HG03571 (cell line): ENCODE measurements at regions not wholly inside any gene's neighbourhood (a gene's known extent, or its start where the extent isn't known, plus 50 kb on each side); places are given as distances from the start of the nearest gene placed in this dataset.
"Not testable (repeated sequence)": the region's sequence is repeated elsewhere in the genome, so short reads cannot be mapped to it uniquely, and the experiment has no call there.

ENCODE experiments used
- ATAC-seq: cut with Tn5 transposase; IDR thresholded peaks from one replicate; pipeline ENCODE4 v1.9.1; 2021; ENCODE audit not compliant: unreplicated experiment

DNA sequence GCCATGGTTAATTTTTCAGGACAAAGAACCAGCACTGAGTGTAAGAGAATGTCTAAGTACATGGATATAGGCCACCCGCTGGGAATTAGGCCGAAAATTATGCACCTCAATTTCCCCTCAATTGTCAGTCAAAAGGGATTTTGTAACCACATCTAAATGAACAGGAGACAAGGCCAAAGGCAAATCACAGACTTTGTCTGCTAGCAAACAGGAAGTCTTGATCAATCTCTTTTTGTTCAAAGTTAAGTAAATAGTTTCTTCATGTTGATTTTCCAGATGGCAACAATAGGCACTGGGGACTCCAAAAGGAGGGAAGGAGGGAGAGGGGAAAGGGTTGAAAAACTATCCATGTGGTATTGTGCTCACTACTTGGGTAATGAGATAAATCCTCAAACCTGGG, 276.0 kb downstream of the COG6 start:
- no peak for ATAC-seq

DNA sequence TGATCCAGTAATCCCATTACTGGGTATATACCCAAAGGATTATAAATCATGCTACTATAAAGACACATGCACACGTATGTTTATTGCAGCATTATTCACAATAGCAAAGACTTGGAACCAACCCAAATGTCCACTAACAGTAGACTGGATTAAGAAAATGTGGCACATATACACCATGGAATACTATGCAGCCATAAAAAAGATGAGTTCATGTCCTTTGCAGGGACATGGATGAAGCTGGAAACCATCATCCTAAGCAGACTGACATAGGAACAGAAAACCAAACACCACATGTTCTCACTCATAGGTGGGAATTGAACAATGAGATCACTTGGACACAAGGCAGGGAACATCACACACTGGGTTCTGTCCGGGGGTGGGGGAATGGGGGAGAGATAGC, 277.1 kb downstream of the COG6 start:
- not testable (repeated sequence) for ATAC-seq

DNA sequence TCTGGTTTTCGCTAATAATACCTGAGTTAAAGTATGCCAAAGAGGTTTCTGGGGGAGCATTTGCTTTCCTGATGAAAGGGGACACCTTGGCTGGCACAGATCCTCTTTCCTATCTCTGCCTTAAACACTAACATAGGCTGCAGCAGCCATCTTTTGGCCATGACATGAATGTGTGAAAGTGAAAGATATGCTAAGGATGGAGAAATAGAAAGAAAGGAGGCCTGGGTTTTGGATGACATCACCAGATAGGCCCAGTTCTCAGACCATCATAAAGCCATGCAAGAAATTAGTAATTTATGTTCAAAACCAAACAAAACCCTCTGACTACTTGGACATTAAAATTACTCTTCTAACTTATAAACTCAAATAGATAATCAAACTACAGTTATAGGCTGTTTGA, 279.7 kb downstream of the COG6 start:
- ATAC-seq = no peak

DNA sequence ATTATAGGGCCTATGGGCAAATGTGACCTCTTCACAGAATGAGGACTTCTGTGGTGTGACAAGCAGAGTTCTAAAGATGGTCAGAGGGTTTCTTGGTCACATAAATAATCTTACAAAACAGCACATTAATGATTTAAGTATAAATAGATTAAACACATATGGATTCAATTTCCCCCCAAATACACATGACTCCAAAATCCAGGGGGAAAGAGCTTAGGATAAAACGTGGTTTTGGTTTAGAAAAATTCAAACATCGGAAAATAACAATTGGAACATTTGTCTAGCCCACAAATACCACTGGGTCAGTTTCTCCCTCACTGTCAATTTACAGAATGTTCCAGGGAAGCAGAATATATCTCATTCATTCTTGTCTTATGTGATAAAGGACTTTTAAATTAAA, 283.1 kb downstream of the COG6 start:
- no peak for ATAC-seq

DNA sequence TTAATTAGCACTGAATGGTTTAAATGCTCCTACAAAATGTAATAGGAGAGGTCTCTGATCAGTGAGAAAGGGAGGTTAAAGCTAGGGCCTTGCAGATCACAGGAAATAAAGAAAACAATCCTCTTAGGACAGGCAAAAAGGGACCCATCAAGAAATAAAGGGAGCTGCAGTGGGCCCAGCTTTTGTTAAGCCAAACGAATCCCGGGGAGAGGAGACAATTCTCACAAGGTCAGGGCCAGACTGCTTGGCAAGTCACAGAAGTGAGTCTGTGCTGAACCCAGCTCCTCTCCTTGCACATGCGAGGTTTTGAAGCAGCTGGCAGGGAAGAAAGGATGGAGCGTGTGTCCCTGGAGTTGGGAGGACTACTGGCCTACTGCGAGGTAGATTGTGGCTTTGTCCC, 285.8 kb downstream of the COG6 start:
- ATAC-seq = no peak

DNA sequence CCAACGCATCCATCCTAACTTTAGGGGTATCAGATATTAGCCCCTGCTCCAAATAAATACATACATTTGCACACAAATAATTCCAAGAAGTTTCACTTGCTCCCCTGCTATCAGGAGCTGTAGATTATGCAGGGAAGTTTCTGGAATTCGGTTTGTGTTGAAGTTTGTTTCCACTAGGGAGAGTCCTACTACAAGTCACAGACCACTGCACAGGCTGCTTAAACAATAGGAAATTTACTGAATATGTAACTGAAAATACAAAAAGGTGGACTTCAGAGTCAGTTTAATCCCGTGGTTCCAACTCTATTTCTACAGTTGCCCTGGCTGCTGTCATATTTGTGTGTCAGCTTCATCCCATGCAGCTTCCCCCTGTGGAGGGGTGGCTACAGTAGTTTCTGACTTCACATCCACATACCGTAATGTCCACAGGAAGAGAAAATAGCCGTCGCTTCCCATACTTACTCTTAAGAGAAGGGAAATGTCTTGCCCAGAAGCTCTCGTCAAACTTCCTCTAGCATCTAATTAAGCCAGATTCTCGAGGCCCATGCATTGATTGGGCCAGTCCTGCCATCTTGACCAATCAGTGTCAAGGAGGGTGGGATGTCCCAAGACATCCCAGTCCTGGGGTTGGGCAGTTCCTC, 286.6 kb downstream of the COG6 start:
- no peak for ATAC-seq

DNA sequence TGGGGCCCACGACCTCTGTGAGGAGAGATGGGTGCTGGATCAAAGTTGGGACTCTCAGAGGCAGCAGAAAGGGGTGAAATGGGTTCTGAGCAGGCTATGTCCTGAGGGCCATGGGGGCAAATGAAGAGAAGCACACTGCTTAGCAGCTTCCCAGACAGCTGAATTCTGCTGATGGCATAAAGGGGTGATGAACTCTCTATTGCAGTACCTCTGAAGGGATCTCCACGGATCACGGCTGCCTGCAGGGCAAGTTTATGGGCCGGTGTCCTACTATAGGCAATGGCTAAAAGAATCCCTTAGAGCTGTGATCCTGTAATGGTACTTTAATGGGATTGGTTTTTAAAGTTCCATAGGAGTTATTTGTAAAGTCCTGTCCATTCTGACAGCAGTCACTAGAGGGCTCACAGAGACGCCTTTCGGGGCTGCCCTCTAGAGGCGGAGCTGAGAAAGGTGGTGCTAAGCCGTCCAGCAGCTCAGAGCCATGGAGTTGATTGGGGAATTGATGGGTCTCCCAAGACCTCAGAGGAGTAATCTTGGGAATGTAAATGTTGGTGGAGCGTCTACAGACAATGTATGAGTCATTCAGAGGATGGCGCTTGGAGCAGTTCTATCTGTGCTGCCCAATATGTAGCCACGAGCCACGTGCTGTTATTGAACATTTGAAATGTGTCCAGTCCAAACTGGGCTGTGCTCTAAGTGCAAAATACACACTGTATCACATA, 287.3 kb downstream of the COG6 start:
- peak; percentile 98 for ATAC-seq

DNA sequence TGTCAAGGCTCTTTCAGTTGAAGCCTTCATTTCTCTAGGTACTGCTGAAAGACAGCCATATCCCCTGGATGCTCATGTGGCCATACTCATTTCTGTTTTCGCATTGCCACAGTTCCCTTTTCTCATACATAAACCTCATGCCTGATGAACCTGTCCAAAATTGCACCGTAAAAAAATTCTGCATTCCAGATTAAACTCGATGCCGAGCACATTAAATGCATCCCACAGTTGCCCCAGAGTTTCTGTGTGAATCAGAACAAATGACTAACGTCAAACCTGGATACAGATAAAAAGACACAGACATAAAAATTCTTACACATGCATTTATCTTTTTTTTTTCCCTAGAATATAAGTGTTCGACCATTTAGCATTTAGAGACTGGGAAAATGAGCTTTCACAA, 288.2 kb downstream of the COG6 start:
- ATAC-seq = no peak

DNA sequence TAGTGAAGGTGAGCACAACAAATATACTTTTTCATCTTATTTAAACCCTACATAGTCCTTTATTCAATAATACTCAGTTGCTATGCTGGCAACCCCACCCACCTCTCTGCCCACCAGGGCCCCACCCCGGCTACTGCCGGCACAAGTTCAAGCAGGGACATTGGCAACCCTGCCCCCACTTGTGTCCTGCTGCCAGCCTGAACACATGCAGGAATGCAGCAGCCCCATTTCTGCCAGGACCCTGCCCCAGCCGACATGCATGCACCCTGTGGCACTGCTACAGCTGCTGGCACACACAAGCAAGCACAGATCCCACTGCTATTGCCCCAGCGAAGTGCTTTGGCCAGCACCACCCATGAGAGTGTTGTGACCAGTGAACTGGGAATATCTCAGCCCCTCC, 289.8 kb downstream of the COG6 start:
- ATAC-seq = no peak

DNA sequence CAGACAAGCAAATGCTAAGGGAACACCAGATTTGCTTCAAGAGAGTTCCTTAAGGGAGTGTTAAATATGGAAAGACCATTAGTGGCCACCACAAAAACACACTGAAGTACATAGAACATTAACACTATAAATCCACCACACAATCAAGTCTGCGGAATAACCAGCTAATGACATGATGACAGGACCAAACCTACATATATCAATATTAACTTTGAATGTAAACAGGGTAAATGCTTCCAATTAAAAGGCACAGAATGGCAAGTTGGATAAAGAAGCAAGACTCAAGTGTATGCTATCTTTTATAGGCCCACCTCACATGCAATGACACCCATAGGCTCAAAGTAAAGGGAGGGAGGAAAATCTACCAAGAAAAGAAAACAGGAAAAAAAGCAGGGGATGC, 291.3 kb downstream of the COG6 start:
- ATAC-seq = no peak

DNA sequence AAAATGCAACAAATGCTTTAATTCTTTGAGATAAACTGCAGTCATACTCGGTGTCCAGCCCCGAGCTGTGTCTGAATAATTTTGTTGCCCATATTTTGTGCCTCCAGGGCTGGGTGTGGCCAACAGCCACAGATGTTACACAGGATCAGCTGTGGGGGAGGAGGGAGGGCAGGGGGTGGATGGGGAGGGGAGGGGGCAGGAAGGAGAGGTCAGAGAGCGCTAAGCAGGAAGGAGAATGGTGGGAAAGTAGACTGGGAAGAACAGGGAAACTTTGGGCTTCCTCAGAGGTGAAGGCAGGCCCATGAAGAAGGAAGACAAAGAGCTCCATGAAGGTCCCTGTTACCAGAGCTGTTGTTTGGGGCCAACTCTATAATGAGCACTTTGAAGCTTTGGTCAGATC, 295.8 kb downstream of the COG6 start:
- ATAC-seq = no peak

DNA sequence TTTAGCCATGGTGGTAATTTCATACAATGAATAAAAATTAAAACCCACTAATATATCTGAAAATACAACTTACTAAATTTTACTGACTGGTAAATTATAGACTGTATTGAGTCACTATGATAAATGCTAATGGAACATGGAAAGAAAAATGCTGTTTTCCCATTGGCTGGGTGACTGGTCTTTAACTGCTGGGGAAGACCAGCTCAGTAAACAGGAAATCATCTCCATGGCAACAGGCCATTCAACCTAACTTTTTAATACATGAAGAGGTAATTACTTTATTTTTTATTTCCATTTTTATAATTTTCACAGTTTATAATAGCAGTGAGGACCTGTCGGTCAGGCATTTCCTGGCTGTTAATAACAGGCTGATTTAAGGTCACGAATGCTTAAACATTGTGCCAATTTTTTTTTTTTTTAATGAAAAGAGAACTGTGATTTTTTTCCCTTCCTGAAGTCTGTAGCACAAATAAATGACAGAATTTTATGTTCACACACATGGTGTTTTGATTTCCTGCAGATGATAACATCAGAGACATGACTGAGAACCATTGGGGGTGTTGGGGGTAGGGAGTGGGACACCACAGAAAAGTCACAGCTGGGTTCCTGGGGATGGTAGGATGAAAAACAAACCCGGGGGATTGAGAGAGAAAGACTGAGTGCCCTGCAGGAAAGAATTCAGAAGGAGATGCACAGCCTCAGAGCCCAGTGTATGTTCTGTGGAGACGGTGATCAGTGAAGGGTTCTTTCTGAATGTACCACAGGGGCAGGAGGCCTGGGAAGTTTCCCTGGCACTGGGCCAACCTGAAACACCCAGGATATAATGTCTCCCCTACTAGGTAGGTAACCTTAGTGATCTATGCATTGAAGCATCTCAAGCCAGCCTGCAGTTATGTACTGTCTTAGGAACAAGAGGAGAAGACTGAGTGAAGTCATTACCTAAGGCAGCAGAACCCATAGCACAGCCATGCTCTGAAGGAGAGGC, 297.1 kb downstream of the COG6 start:
- no peak for ATAC-seq

DNA sequence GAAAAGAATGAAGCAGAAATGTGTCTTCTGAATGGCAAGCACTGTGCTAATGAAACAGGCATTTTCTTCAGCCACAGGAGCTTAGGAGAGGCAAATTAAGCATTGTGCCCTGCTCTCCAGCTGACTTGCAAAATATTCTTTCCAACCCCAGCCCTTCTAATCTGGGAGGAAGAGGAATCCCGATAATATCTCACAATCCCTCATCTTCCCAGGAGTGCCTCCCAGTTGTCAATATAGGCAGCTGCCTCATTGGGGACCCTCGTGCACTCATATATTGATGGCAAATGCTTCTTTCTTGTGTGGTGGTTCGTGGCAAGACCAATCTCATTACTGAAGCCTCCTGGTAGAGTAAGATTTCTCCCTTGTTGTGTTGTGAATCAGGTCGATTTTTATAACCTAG, 299.0 kb downstream of the COG6 start:
- ATAC-seq = no peak

DNA sequence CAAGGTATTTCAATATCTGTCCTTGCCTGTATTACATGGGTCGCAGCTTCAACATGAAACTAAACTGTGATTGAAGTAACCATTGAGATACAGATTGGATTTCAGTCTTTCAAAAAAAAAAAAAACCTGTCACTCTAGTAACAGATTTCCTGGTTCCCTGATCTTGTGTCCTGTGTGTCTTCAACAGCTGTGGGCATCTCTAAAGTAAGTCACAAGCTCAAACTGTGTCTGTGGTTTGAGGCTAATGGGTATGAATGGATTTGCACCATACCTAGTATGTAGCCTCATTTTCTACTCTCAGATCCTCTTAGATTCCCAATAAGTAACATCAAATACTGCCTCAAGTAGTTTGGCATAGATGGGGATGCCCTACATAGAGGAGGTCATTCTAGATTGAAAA, 300.1 kb downstream of the COG6 start:
- no peak for ATAC-seq

DNA sequence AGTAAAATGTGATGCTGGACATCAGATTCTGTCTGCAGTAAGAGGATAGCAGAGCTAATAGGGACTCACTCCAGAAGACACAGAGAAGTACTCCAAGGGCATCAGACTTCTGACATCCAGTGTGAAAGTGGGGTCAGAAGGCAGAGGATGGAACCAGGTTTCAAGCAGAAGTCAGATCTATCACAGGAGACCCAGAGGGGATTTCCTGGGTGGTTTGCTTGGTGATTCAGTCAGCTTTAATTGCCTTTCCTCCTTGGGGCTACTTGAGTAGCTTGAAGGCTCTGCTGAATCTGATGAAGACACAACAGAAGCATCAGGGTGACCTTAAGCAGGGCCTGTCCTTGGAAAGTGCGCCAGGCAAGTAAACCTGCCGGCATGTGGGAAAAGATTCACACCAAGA, 300.6 kb downstream of the COG6 start:
- ATAC-seq = no peak

DNA sequence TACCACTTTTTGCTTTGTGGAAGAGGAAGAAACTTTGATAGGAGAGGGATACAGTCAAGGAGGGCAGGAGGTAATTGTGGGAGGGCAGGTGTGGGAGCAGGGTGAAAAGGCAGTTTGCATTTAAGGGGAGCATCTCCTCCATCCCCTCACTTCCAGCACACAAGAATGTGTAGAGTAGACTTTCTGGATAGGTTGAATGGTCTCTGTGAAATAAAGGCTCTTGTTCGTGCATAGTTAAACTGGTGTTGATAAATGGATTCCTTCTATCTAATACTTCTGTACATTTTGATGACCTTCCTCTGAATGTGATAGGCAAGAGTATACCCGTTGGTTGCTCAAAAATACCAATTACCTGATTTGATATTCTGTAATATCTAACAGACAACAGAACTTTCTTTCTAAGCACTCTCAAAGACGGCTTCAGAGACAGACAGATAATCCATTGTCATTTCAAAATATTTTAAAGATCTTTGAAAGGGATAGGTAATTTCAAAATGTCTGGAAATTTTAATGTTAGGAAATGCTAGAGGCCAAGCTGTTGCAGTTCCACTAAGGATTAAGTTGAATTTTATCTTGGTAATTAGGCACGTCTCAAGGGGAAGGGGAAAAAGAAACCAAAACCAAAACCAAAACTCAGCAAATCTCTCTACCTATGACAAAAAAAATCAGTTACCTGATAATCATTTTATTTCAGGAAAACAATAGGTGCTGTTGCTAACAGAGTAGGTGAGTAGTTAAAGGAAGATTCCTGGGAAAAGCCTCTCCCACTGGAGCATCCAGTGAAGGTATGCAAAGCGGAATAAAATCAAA, 302.6 kb downstream of the COG6 start:
- ATAC-seq = no peak

DNA sequence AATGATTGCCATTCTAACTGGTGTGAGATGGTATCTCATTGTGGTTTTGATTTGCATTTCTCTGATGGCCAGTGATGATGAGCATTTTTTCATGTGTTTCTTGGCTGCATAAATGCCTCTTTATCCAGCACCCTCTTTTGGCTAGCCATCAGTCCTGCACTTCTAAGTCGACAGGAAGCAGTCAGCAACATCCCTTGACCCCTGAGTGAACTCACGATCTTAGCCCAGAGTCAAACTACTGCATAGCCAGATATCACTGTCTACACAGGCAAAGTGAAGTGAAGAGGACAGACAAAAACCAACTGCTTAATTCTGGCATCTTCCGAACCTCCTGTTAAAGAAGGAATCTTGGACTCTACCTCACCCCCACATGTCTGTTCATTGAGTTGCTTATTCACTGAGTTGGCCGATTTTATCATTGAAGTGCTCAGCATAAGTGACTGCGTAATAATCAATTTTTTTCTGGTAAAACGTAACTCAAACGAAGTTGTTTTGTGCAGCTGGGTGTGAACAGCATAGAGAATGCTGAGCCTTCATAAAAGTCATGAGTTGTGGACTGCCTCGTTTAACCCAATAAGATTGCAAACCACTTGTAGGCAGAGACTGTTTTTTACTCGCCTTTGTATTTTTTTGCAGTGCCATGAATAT, 304.2 kb downstream of the COG6 start:
- ATAC-seq = no peak

DNA sequence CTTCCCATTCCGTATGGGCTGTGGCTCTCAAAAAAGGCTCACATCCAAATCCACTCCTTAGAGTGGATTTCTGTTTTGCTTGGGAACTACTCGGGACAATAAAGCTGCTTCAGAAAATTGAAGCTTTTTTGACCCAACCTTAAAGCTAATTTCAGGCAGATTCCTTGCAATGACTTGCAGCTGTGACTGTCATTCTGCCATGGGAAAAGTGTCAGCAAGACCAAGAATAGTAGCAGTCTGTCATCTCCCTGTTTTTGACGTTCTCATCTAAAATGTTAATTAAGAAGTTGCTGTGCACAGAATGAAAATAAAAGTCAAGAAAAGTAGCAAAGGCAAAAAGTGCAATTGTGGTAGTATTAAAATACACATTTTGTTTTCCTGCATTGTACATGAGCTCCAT, 304.7 kb downstream of the COG6 start:
- no peak for ATAC-seq

DNA sequence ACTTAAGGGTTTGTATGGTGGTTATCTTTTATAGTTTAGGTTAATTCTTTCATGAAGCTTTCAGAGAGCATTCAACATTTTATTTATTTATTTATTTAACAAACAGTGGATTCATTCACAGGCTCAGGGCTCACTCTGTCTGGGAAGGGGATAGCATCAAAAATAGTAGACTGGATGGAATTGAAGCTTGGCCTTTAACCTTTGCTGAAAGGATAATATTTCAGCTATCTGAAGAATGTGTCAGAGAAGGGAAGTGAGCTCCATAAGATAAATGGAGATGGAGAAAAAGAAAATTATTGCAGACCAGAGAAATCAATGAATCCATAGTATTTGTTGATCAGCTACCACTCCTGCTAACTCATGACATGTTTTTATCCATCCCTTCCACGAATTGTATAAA, 305.6 kb downstream of the COG6 start:
- no peak for ATAC-seq

DNA sequence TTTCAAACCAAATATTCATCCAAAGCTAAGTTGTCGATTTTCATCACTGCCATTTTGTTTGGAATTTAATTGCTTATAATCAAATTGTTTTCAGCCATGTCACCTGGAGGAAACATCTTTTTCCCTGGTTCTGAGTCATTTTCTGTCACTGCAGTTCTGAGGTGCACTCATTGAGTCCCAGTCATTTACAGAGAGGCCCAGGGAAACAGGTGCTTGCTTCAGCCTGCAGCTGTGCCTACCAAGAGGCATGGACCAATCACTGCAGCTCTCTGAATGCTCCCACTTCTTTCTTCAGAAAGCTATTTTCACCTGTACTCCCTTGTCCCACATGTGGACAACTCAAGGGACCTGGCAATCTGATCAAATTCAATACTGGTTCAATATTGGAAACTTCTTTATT, 308.1 kb downstream of the COG6 start:
- ATAC-seq = no peak

DNA sequence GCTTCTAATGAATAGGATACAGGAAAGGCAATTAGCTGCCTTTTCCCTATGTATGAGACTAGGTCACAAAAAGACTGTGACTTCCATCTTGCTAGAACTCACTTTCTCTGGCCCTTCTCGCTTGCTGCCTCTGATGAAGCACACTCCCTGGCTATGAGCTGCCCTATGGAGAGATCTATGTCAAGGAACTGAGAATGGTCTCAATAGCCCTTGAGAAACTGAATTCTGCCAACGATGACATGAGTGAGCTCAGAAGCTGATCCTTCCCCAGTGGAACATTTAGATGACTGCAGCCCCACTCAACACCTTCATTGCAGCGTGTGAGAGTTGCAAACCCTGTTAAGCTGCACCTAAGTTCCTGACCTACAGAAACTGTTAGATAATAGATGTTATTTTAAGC, 309.8 kb downstream of the COG6 start:
- ATAC-seq = no peak
